Adrenal gland (tissue), 5 donors: ENCODE measurements at regions not wholly inside any gene's neighbourhood (a gene's known extent, or its start where the extent isn't known, plus 50 kb on each side); places are given as distances from the start of the nearest gene placed in this dataset.

ENCODE experiments used
- CTCF ChIP-seq, 6 experiments: fragments of 450-650 bp in 4 of 6; fragments of 200-600 bp in 2 of 6; sonication (generic) in 1 of 6; IDR thresholded peaks; 1 replicate in 5 of 6; 2 replicates in 1 of 6; pipeline versions ENCODE4 v1.5.1 to v1.8.0; 2016 to 2021; ENCODE audit warnings: antibody characterized with exemption in 6 of 6, mild to moderate bottlenecking in 2 of 6, moderate library complexity in 1 of 6
- POLR2A ChIP-seq, 2 donors: fragments of 450-650 bp; IDR thresholded peaks; one replicate each; pipeline ENCODE4 v1.6.1; 2017; ENCODE audit warnings: antibody characterized with exemption in 2 of 2, mild to moderate bottlenecking in 2 of 2, moderate library complexity in 1 of 2
- donor health status: DM: no; HTN: no; CAD: no.

GRCh38 chr2:84187258-84187657 lies 271.8 kb downstream of the SUCLG1 start:
- TF ChIP-seq CTCF (IDR thresholded peaks at IDR 0.05) = no peak
- no peak for TF ChIP-seq POLR2A (IDR thresholded peaks at IDR 0.05)
